ENCODE measurements at regions not wholly inside any gene's neighbourhood (a gene's known extent, or its start where the extent isn't known, plus 50 kb on each side); places are given as distances from the start of the nearest gene placed in this dataset.

- TF ChIP-seq POLR2A (IDR thresholded peaks at IDR 0.05) (no peak), CTCF (IDR thresholded peaks at IDR 0.05) (no peak), EP300 (IDR thresholded peaks at IDR 0.05) (no peak)
These were observed 72.9 kb upstream of the FBXO28 start for GRCh38 chr1:224041032-224041431.
